GM23338 (cell line): ENCODE measurements at regions not wholly inside any gene's neighbourhood (a gene's known extent, or its start where the extent isn't known, plus 50 kb on each side); places are given as distances from the start of the nearest gene placed in this dataset.

ENCODE experiments used
- CREB1 ChIP-seq: fragments of 250-450 bp; sonication (Bioruptor Pico); IDR thresholded peaks from 2 replicates; pipeline ENCODE4 v1.5.0; 2020; ENCODE audit warnings: low read depth, mild to moderate bottlenecking, moderate library complexity
- EZH2 ChIP-seq: fragments of 200-600 bp; sonication (generic); IDR thresholded peaks from one replicate; pipeline ENCODE4 v1.8.0; 2017; ENCODE audit warnings: antibody characterized with exemption, mild to moderate bottlenecking, low read depth; ENCODE audit not compliant: unreplicated experiment
- EZH2phosphoT487 ChIP-seq: fragments of 200-600 bp; sonication (generic); IDR thresholded peaks from one replicate; pipeline ENCODE4 v1.8.1; 2018; ENCODE audit warnings: antibody characterized with exemption; ENCODE audit not compliant: unreplicated experiment
- POLR2AphosphoS5 ChIP-seq: IDR thresholded peaks from 2 replicates; pipeline ENCODE4 v1.6.1; 2016; ENCODE audit warnings: antibody characterized with exemption, low read depth
- ZNF114 ChIP-seq: fragments of 250-450 bp; sonication (Bioruptor Pico); IDR thresholded peaks from 2 replicates; pipeline ENCODE4 v1.5.0; 2020; ENCODE audit warnings: mild to moderate bottlenecking, moderate library complexity
- TF ChIP-seq, protein P1 (sequence below), 2 experiments: fragments of 200-600 bp in 1 of 2; sonication (generic) in 1 of 2; conservative IDR thresholded peaks; 2 replicates each; pipeline versions ENCODE4 v1.5.1 to v1.6.1; 2016 to 2017; ENCODE audit warnings: antibody characterized with exemption in 2 of 2, low read depth in 2 of 2, mild to moderate bottlenecking in 2 of 2, moderate library complexity in 1 of 2
- TF ChIP-seq, protein P2 (sequence below): IDR thresholded peaks from 2 replicates; pipeline ENCODE4 v1.6.1; 2016; ENCODE audit warnings: antibody characterized with exemption

DNA sequence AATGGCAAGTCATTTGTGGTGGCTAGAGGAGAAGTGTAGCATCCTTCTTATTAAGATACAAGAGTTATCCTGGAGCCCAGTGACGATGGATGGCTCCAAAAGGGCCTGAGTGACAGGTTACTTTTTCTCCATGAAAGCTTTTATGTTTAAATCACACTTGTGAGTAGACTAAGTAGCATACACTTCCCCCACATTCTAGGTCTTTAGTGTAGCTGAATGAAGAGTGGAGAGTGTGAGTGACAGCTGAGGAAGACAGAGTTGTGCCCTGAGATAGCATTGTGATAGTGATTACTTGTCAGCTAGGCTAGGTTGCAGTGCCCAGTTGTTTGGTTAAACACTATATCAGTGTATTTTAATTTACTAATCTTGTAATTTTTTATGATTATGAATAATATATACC, 337.8 kb downstream of the TENT4A start:
- TF ChIP-seq, protein P1, sequence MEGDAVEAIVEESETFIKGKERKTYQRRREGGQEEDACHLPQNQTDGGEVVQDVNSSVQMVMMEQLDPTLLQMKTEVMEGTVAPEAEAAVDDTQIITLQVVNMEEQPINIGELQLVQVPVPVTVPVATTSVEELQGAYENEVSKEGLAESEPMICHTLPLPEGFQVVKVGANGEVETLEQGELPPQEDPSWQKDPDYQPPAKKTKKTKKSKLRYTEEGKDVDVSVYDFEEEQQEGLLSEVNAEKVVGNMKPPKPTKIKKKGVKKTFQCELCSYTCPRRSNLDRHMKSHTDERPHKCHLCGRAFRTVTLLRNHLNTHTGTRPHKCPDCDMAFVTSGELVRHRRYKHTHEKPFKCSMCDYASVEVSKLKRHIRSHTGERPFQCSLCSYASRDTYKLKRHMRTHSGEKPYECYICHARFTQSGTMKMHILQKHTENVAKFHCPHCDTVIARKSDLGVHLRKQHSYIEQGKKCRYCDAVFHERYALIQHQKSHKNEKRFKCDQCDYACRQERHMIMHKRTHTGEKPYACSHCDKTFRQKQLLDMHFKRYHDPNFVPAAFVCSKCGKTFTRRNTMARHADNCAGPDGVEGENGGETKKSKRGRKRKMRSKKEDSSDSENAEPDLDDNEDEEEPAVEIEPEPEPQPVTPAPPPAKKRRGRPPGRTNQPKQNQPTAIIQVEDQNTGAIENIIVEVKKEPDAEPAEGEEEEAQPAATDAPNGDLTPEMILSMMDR (conservative IDR thresholded peaks at IDR 0.05; ENCODE audit: low read depth in 2 of 2), result no peak
- TF ChIP-seq EZH2 (no peak), CREB1 (no peak), POLR2AphosphoS5 (no peak), EZH2phosphoT487 (no peak), ZNF114 (CRISPR knock-in tag) (no peak)
- TF ChIP-seq, protein P2, sequence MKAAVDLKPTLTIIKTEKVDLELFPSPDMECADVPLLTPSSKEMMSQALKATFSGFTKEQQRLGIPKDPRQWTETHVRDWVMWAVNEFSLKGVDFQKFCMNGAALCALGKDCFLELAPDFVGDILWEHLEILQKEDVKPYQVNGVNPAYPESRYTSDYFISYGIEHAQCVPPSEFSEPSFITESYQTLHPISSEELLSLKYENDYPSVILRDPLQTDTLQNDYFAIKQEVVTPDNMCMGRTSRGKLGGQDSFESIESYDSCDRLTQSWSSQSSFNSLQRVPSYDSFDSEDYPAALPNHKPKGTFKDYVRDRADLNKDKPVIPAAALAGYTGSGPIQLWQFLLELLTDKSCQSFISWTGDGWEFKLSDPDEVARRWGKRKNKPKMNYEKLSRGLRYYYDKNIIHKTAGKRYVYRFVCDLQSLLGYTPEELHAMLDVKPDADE, result no peak
